ENCODE measurements at regions not wholly inside any gene's neighbourhood (a gene's known extent, or its start where the extent isn't known, plus 50 kb on each side); places are given as distances from the start of the nearest gene placed in this dataset.

DNA sequence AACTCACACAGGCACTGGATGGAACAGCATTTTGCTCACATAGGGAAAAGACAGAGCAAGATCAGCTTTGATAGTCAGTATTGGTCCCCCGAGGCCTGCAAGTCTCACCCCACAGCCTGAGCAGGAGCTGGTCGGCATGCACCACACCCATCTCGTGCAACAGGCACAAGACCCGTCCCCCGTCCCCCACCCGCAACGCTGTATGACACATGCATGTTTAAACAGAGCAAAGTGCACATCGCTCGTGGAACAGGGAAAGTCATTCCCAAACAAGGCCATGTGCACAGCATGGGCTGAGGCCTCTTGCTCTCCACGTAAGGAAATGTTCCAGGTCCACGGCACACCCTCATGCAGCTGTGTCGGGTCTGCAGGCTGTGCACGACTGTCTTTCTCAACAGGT lies 527.2 kb downstream of the ACTR3B start:
- Histone ChIP-seq H3K4me2 (replicated peaks; ENCODE audit: extremely low read depth, low read length, poor library complexity, severe bottlenecking) (no peak overlapping the region), H4K20me1 (ENCODE audit: insufficient read depth, low read length) (no peaks in the 10 kb centered on the region), H3K4me1 (ENCODE audit: control insufficient read depth in 1 of 2, insufficient read depth in 2 of 2, low read length in 2 of 2) (no peaks in the 10 kb centered on the region), H3K79me2 (ENCODE audit: insufficient read depth, low read length) (no peaks in the 10 kb centered on the region), H3K36me3 (replicated peaks in 1 of 2; ENCODE audit: control insufficient read depth in 1 of 2, insufficient read depth in 2 of 2, low read length in 2 of 2) (no peaks in the 10 kb centered on the region), H3K27ac (ENCODE audit: low read depth in 1 of 2, low read length in 2 of 2) (no peak overlapping the region), H3K4me3 (replicated peaks in 1 of 3; ENCODE audit: low read depth in 2 of 3, low read length in 3 of 3) (no peak overlapping the region), H3K27me3 (ENCODE audit: control insufficient read depth in 2 of 2, insufficient read depth in 2 of 2, low read length in 2 of 2) (no peaks in the 10 kb centered on the region), H2AFZ (ENCODE audit: insufficient read depth, low read depth, low read length, poor library complexity, severe bottlenecking) (no peak overlapping the region), H3K9me3 (replicated peaks in 1 of 2; ENCODE audit: control insufficient read depth in 1 of 2, insufficient read depth in 1 of 2, low read length in 2 of 2) (peaks cover 8 to 12% of the 10 kb centered on the region in 2 donors), H3K9ac (ENCODE audit: insufficient read depth, low read length, poor library complexity, severe bottlenecking) (no peak overlapping the region)
- WGBS (ENCODE audit: insufficient coverage) = 93% methylated on average over 11 of the region's 13 CpGs
- TF ChIP-seq, protein P1, sequence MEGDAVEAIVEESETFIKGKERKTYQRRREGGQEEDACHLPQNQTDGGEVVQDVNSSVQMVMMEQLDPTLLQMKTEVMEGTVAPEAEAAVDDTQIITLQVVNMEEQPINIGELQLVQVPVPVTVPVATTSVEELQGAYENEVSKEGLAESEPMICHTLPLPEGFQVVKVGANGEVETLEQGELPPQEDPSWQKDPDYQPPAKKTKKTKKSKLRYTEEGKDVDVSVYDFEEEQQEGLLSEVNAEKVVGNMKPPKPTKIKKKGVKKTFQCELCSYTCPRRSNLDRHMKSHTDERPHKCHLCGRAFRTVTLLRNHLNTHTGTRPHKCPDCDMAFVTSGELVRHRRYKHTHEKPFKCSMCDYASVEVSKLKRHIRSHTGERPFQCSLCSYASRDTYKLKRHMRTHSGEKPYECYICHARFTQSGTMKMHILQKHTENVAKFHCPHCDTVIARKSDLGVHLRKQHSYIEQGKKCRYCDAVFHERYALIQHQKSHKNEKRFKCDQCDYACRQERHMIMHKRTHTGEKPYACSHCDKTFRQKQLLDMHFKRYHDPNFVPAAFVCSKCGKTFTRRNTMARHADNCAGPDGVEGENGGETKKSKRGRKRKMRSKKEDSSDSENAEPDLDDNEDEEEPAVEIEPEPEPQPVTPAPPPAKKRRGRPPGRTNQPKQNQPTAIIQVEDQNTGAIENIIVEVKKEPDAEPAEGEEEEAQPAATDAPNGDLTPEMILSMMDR (IDR thresholded peaks at IDR 0.05) = no peak
- Mint-ChIP-seq H3K27me3 (ENCODE audit: low read depth in 3 of 3) (no peaks in the 10 kb centered on the region), H3K27ac (no peak overlapping the region), H3K36me3 (no peaks in the 10 kb centered on the region), H3K9me3 (peaks cover 0 to 12% (median 6%) of the 10 kb centered on the region in 7 donors), H3K4me3 (no peak overlapping the region), H3K4me1 (no peaks in the 10 kb centered on the region)
- intact Hi-C loops (cut with micrococcal nuclease) = no loop called here
- DNase-seq = no peak

DNA sequence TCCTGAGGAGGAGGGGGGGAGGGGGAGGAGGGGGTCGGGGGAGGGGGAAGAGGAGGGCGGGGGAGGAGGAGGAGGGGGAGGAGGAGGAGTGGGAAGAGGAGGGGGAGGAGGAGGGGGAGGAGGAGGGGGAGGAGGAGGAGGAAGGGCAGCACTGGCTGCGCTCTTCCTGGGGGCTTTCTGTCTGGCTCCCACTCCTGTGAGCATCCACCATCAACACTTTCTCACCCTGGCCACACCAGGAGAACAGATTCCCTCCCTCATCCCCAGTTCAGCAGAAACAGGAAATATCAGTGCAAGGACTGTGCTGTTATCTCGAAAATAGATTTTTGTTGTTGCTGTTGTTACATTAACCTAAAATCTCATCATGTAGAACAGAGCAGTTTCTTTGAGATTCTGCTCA lies 530.5 kb downstream of the ACTR3B start:
- no peak overlapping the region for H3K27ac ChIP-seq (ENCODE audit: low read depth in 1 of 2, low read length in 2 of 2)
- DNase-seq = no peak
- TF ChIP-seq, protein P1 (IDR thresholded peaks at IDR 0.05) = no peak
- no peaks in the 10 kb centered on the region for H3K79me2 ChIP-seq (ENCODE audit: insufficient read depth, low read length)
- peaks cover 0 to 11% (median 3%) of the 10 kb centered on the region in 7 donors for H3K9me3 Mint-ChIP-seq
- no peaks in the 10 kb centered on the region for H3K4me1 ChIP-seq (ENCODE audit: control insufficient read depth in 1 of 2, insufficient read depth in 2 of 2, low read length in 2 of 2)
- peaks cover 7 to 9% of the 10 kb centered on the region in 2 donors for H3K9me3 ChIP-seq (replicated peaks in 1 of 2; ENCODE audit: control insufficient read depth in 1 of 2, insufficient read depth in 1 of 2, low read length in 2 of 2)
- intact Hi-C loops (cut with micrococcal nuclease) = no loop called here
- no peaks in the 10 kb centered on the region for H3K36me3 Mint-ChIP-seq
- no peak overlapping the region for H3K4me2 ChIP-seq (replicated peaks; ENCODE audit: extremely low read depth, low read length, poor library complexity, severe bottlenecking)
- H3K4me3 ChIP-seq (replicated peaks in 1 of 3; ENCODE audit: low read depth in 2 of 3, low read length in 3 of 3) = no peak overlapping the region
- no peak overlapping the region for H2AFZ ChIP-seq (ENCODE audit: insufficient read depth, low read depth, low read length, poor library complexity, severe bottlenecking)
- peaks cover 0 to 2% (median 0%) of the 10 kb centered on the region in 3 donors for H3K27me3 Mint-ChIP-seq (ENCODE audit: low read depth in 3 of 3)
- H3K36me3 ChIP-seq (replicated peaks in 1 of 2; ENCODE audit: control insufficient read depth in 1 of 2, insufficient read depth in 2 of 2, low read length in 2 of 2) = no peaks in the 10 kb centered on the region
- no peaks in the 10 kb centered on the region for H3K4me1 Mint-ChIP-seq
- no peak overlapping the region for H3K4me3 Mint-ChIP-seq
- H3K9ac ChIP-seq (ENCODE audit: insufficient read depth, low read length, poor library complexity, severe bottlenecking) = no peak overlapping the region
- H3K27ac Mint-ChIP-seq = no peak overlapping the region
- no peaks in the 10 kb centered on the region for H4K20me1 ChIP-seq (ENCODE audit: insufficient read depth, low read length)
- no peaks in the 10 kb centered on the region for H3K27me3 ChIP-seq (ENCODE audit: control insufficient read depth in 2 of 2, insufficient read depth in 2 of 2, low read length in 2 of 2)
- no CpG with 5 or more reads among the region's 4 CpGs for WGBS (ENCODE audit: insufficient coverage)

Measured in CD14-positive monocyte (primary cell).